ENCODE measurements at regions not wholly inside any gene's neighbourhood (a gene's known extent, or its start where the extent isn't known, plus 50 kb on each side); places are given as distances from the start of the nearest gene placed in this dataset.
"Not testable (repeated sequence)": the region's sequence is repeated elsewhere in the genome, so short reads cannot be mapped to it uniquely, and the experiment has no call there.

GRCh38 chr20:39960522-39961428, 728.3 kb downstream of the MAFB start:
- no peak overlapping the region for H3K27ac Mint-ChIP-seq
- H3K27me3 Mint-ChIP-seq = no peaks in the 10 kb centered on the region
- Histone ChIP-seq H3K4me3 (ENCODE audit: low read depth, low read length) (no peak overlapping the region), H3K27ac (ENCODE audit: insufficient read depth, low read length, poor library complexity, severe bottlenecking) (no peak overlapping the region), H3K9me3 (ENCODE audit: control insufficient read depth in 2 of 2, low read length in 2 of 2) (no peaks in the 10 kb centered on the region), H3K4me1 (ENCODE audit: control insufficient read depth, insufficient read depth, low read length, poor library complexity, severe bottlenecking) (no peaks in the 10 kb centered on the region), H3K36me3 (ENCODE audit: control insufficient read depth, insufficient read depth, low read length) (no peaks in the 10 kb centered on the region), H3K27me3 (ENCODE audit: control insufficient read depth, insufficient read depth, low read length) (no peaks in the 10 kb centered on the region)
- H3K36me3 Mint-ChIP-seq = no peaks in the 10 kb centered on the region
- H3K4me1 Mint-ChIP-seq = no peaks in the 10 kb centered on the region
- ATAC-seq (ENCODE audit: low read depth in 2 of 2) = no peak
- no peak overlapping the region for H3K4me3 Mint-ChIP-seq
- peaks cover 0 to 4% (median 1%) of the 10 kb centered on the region in 7 donors for H3K9me3 Mint-ChIP-seq
- no peak for DNase-seq

GRCh38 chr20:39957911-39958310, 731.1 kb downstream of the MAFB start:
- H3K4me3 Mint-ChIP-seq; H3K4me1 Mint-ChIP-seq; ATAC-seq (ENCODE audit: low read depth in 2 of 2); H3K36me3 ChIP-seq (ENCODE audit: control insufficient read depth, insufficient read depth, low read length); H3K27me3 ChIP-seq (ENCODE audit: control insufficient read depth, insufficient read depth, low read length); H3K36me3 Mint-ChIP-seq; H3K4me3 ChIP-seq (ENCODE audit: low read depth, low read length); H3K9me3 ChIP-seq (ENCODE audit: control insufficient read depth in 2 of 2, low read length in 2 of 2); H3K27ac ChIP-seq (ENCODE audit: insufficient read depth, low read length, poor library complexity, severe bottlenecking); H3K9me3 Mint-ChIP-seq; DNase-seq; H3K4me1 ChIP-seq (ENCODE audit: control insufficient read depth, insufficient read depth, low read length, poor library complexity, severe bottlenecking); H3K27ac Mint-ChIP-seq; H3K27me3 Mint-ChIP-seq: not testable (repeated sequence)

GRCh38 chr20:39954621-39955020, 734.4 kb downstream of the MAFB start:
- Mint-ChIP-seq H3K27me3 (no peaks in the 10 kb centered on the region), H3K4me1 (no peaks in the 10 kb centered on the region), H3K36me3 (no peaks in the 10 kb centered on the region), H3K4me3 (no peak overlapping the region), H3K27ac (no peak overlapping the region), H3K9me3 (peaks cover 0 to 4% (median 0%) of the 10 kb centered on the region in 7 donors)
- Histone ChIP-seq H3K4me1 (ENCODE audit: control insufficient read depth, insufficient read depth, low read length, poor library complexity, severe bottlenecking) (no peaks in the 10 kb centered on the region), H3K4me3 (ENCODE audit: low read depth, low read length) (no peak overlapping the region), H3K27me3 (ENCODE audit: control insufficient read depth, insufficient read depth, low read length) (no peaks in the 10 kb centered on the region), H3K27ac (ENCODE audit: insufficient read depth, low read length, poor library complexity, severe bottlenecking) (no peak overlapping the region), H3K9me3 (ENCODE audit: control insufficient read depth in 2 of 2, low read length in 2 of 2) (no peaks in the 10 kb centered on the region), H3K36me3 (ENCODE audit: control insufficient read depth, insufficient read depth, low read length) (no peaks in the 10 kb centered on the region)
- DNase-seq (no peak), ATAC-seq (ENCODE audit: low read depth in 2 of 2) (no peak)

- no peak for DNase-seq
- peaks cover 3 to 4% of the 10 kb centered on the region in 2 experiments for H3K9me3 ChIP-seq (ENCODE audit: control insufficient read depth in 2 of 2, low read length in 2 of 2)
- Mint-ChIP-seq H3K27me3 (no peaks in the 10 kb centered on the region), H3K27ac (no peak overlapping the region), H3K9me3 (peaks cover 0 to 4% (median 3%) of the 10 kb centered on the region in 7 donors), H3K4me3 (no peak overlapping the region), H3K4me1 (no peaks in the 10 kb centered on the region), H3K36me3 (no peaks in the 10 kb centered on the region)
- no peaks in the 10 kb centered on the region for H3K4me1 ChIP-seq (ENCODE audit: control insufficient read depth, insufficient read depth, low read length, poor library complexity, severe bottlenecking)
- no peak overlapping the region for H3K27ac ChIP-seq (ENCODE audit: insufficient read depth, low read length, poor library complexity, severe bottlenecking)
- no peak overlapping the region for H3K4me3 ChIP-seq (ENCODE audit: low read depth, low read length)
- no peaks in the 10 kb centered on the region for H3K36me3 ChIP-seq (ENCODE audit: control insufficient read depth, insufficient read depth, low read length)
- H3K27me3 ChIP-seq (ENCODE audit: control insufficient read depth, insufficient read depth, low read length) = no peaks in the 10 kb centered on the region
- ATAC-seq (ENCODE audit: low read depth in 2 of 2) = no peak
Measured at GRCh38 chr20:39946931-39947330, 742.1 kb downstream of the MAFB start.

- Mint-ChIP-seq H3K27me3 (no peaks in the 10 kb centered on the region), H3K4me3 (no peak overlapping the region), H3K27ac (no peak overlapping the region), H3K4me1 (no peaks in the 10 kb centered on the region), H3K36me3 (no peaks in the 10 kb centered on the region), H3K9me3 (peaks cover 0 to 4% (median 0%) of the 10 kb centered on the region in 7 donors)
- Histone ChIP-seq H3K27me3 (ENCODE audit: control insufficient read depth, insufficient read depth, low read length) (no peaks in the 10 kb centered on the region), H3K4me1 (ENCODE audit: control insufficient read depth, insufficient read depth, low read length, poor library complexity, severe bottlenecking) (no peaks in the 10 kb centered on the region), H3K27ac (ENCODE audit: insufficient read depth, low read length, poor library complexity, severe bottlenecking) (no peak overlapping the region), H3K9me3 (ENCODE audit: control insufficient read depth in 2 of 2, low read length in 2 of 2) (peaks cover 3 to 4% of the 10 kb centered on the region in 2 experiments), H3K36me3 (ENCODE audit: control insufficient read depth, insufficient read depth, low read length) (no peaks in the 10 kb centered on the region), H3K4me3 (ENCODE audit: low read depth, low read length) (no peak overlapping the region)
- ATAC-seq (ENCODE audit: low read depth in 2 of 2) (no peak), DNase-seq (no peak)
Measured at GRCh38 chr20:39946053-39946810, 742.8 kb downstream of the MAFB start.

- Mint-ChIP-seq H3K27ac (no peak overlapping the region), H3K4me1 (no peaks in the 10 kb centered on the region), H3K27me3 (no peaks in the 10 kb centered on the region), H3K36me3 (no peaks in the 10 kb centered on the region), H3K4me3 (no peak overlapping the region), H3K9me3 (peaks cover 0 to 4% (median 0%) of the 10 kb centered on the region in 7 donors)
- H3K9me3 ChIP-seq (ENCODE audit: control insufficient read depth in 2 of 2, low read length in 2 of 2) = peaks cover 3 to 4% of the 10 kb centered on the region in 2 experiments
- no peaks in the 10 kb centered on the region for H3K4me1 ChIP-seq (ENCODE audit: control insufficient read depth, insufficient read depth, low read length, poor library complexity, severe bottlenecking)
- H3K4me3 ChIP-seq (ENCODE audit: low read depth, low read length) = no peak overlapping the region
- H3K27ac ChIP-seq (ENCODE audit: insufficient read depth, low read length, poor library complexity, severe bottlenecking) = no peak overlapping the region
- H3K36me3 ChIP-seq (ENCODE audit: control insufficient read depth, insufficient read depth, low read length) = no peaks in the 10 kb centered on the region
- H3K27me3 ChIP-seq (ENCODE audit: control insufficient read depth, insufficient read depth, low read length) = no peaks in the 10 kb centered on the region
- DNase-seq = no peak
- ATAC-seq (ENCODE audit: low read depth in 2 of 2) = no peak
Measured at GRCh38 chr20:39944861-39945260, 744.2 kb downstream of the MAFB start.

GRCh38 chr20:39943336-39943735, 745.7 kb downstream of the MAFB start:
- ATAC-seq (ENCODE audit: low read depth in 2 of 2) (no peak), DNase-seq (no peak)
- peaks cover 3 to 4% of the 10 kb centered on the region in 2 experiments for H3K9me3 ChIP-seq (ENCODE audit: control insufficient read depth in 2 of 2, low read length in 2 of 2)
- H3K4me1 Mint-ChIP-seq = no peaks in the 10 kb centered on the region
- H3K27ac ChIP-seq (ENCODE audit: insufficient read depth, low read length, poor library complexity, severe bottlenecking) = no peak overlapping the region
- no peaks in the 10 kb centered on the region for H3K27me3 ChIP-seq (ENCODE audit: control insufficient read depth, insufficient read depth, low read length)
- H3K9me3 Mint-ChIP-seq = peaks cover 0 to 6% (median 0%) of the 10 kb centered on the region in 7 donors
- H3K27me3 Mint-ChIP-seq = no peaks in the 10 kb centered on the region
- no peaks in the 10 kb centered on the region for H3K4me1 ChIP-seq (ENCODE audit: control insufficient read depth, insufficient read depth, low read length, poor library complexity, severe bottlenecking)
- H3K4me3 ChIP-seq (ENCODE audit: low read depth, low read length) = no peak overlapping the region
- no peaks in the 10 kb centered on the region for H3K36me3 ChIP-seq (ENCODE audit: control insufficient read depth, insufficient read depth, low read length)
- no peak overlapping the region for H3K27ac Mint-ChIP-seq
- no peaks in the 10 kb centered on the region for H3K36me3 Mint-ChIP-seq
- no peak overlapping the region for H3K4me3 Mint-ChIP-seq

Data from CD4-positive, CD25-positive, alpha-beta regulatory T cell (primary cell).